ENCODE measurements at regions not wholly inside any gene's neighbourhood (a gene's known extent, or its start where the extent isn't known, plus 50 kb on each side); places are given as distances from the start of the nearest gene placed in this dataset.

GRCh38 chr1:199693724-199694123, 333.8 kb upstream of the NR5A2 start:
- CTCF ChIA-PET = interaction anchor here (1.9 kb wide), 1 partner anchor 9 kb away, joined by 4 read pairs; no protein-coding TSS in a partner anchor
- POLR2A ChIA-PET = no interaction called here
- TF ChIP-seq YY1 (IDR thresholded peaks at IDR 0.05; ENCODE audit: low read depth, low read length) (no peak), SUZ12 (IDR thresholded peaks at IDR 0.05; ENCODE audit: unreplicated experiment) (no peak), MXI1 (IDR thresholded peaks at IDR 0.05; ENCODE audit: low read depth, low read length) (no peak), MYC (IDR thresholded peaks at IDR 0.05; ENCODE audit: insufficient read depth, insufficient read length, insufficient replicate concordance, low read length, severe bottlenecking) (no peak), MEF2A (IDR thresholded peaks at IDR 0.05; ENCODE audit: insufficient read depth, low read depth, low read length) (no peak), ATF3 (IDR thresholded peaks at IDR 0.05; ENCODE audit: borderline replicate concordance, extremely low read depth, low read depth, low read length) (no peak), DPF2 (IDR thresholded peaks at IDR 0.05) (no peak), IRF4 (IDR thresholded peaks at IDR 0.05; ENCODE audit: low read depth, low read length) (no peak), PKNOX1 (IDR thresholded peaks at IDR 0.05) (no peak), SMAD1 (IDR thresholded peaks at IDR 0.05; ENCODE audit: low read depth, partially characterized antibody) (no peak), KDM1A (IDR thresholded peaks at IDR 0.05; ENCODE audit: borderline replicate concordance) (no peak), HDGF (IDR thresholded peaks at IDR 0.05) (no peak)
- Histone ChIP-seq H3K79me2 (ENCODE audit: control insufficient read depth, insufficient read depth, low read length) (no peaks in the 10 kb centered on the region), H3K4me2 (ENCODE audit: control insufficient read depth, insufficient read depth) (no peak overlapping the region), H3K4me3 (no peak overlapping the region), H3K9ac (ENCODE audit: control insufficient read depth, insufficient read depth, low read length) (no peak overlapping the region), H4K20me1 (ENCODE audit: control insufficient read depth, insufficient read depth) (no peaks in the 10 kb centered on the region), H3K27me3 (replicated peaks in 1 of 2; ENCODE audit: control insufficient read depth in 2 of 2, insufficient read depth in 2 of 2, low read length in 1 of 2) (no peaks in the 10 kb centered on the region; a peak in 1 of 4 replicates), H3K27ac (ENCODE audit: control insufficient read depth, insufficient read depth) (no peak overlapping the region), H3K36me3 (ENCODE audit: control insufficient read depth in 2 of 2, insufficient read depth in 2 of 2, low read length in 1 of 2) (no peaks in the 10 kb centered on the region), H3K4me1 (ENCODE audit: control insufficient read depth, insufficient read depth, low read length) (no peaks in the 10 kb centered on the region), H2AFZ (ENCODE audit: control insufficient read depth, low read depth, low read length) (no peak overlapping the region), H3K9me3 (replicated peaks; ENCODE audit: control insufficient read depth, insufficient read depth, low read length) (no peaks in the 10 kb centered on the region)
- intact Hi-C loops (cut with micrococcal nuclease; ENCODE audit: unreplicated experiment) = no loop called here
- ATAC-seq (no peak), DNase-seq (ENCODE audit: low read depth, low spot score) (no peak), FAIRE-seq (no peak)
- RAD21 ChIA-PET (ENCODE audit: unreplicated experiment) = no interaction called here
- WGBS (ENCODE audit: insufficient coverage, insufficient replicate concordance, low lambda C conversion rate, missing lambda C conversion rate) = 95% methylated on average over 2 of the region's 2 CpGs
- SMC1A ChIA-PET (ENCODE audit: uncharacterized antibody, unreplicated experiment) = interaction anchor here (1.6 kb wide), 1 partner anchor 9 kb away, joined by 4 read pairs; no protein-coding TSS in a partner anchor
- in situ Hi-C loops (cut with MboI) = loop anchor here (25.0 kb wide), 1 partner anchor 594 kb away; no protein-coding TSS in a partner anchor
- no TSS peak for BruUV-seq (replicated peaks)
